GM18861 (cell line): ENCODE measurements at regions not wholly inside any gene's neighbourhood (a gene's known extent, or its start where the extent isn't known, plus 50 kb on each side); places are given as distances from the start of the nearest gene placed in this dataset.

Experiments
- ATAC-seq: cut with Tn5 transposase; IDR thresholded peaks from one replicate; pipeline ENCODE4 v1.9.1; 2021; ENCODE audit not compliant: unreplicated experiment

GRCh38 chr3:189042832-189043231, 128.9 kb upstream of the TPRG1 start:
- ATAC-seq = no peak

- no peak for ATAC-seq
Measured at GRCh38 chr3:189049458-189050236, 122.1 kb upstream of the TPRG1 start.

DNA sequence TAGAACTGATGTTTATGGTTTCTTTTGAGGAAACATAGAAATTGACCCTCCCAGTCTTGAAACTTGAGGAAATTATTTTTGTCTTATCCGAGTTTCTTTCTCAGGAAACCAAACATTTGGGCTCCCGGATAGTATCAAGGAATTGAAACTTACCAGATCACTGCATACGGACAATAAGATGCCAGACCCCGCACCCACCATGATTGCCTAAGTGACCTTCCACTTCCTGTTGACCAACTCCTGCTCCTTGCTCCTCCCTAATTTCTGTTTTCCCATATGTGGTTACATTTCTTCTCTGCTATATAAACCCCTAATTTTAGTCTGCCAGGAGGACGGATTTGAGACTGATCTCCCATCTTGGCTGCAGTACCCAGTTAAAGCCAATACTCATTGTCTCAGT, 118.4 kb upstream of the TPRG1 start:
- ATAC-seq = no peak

DNA sequence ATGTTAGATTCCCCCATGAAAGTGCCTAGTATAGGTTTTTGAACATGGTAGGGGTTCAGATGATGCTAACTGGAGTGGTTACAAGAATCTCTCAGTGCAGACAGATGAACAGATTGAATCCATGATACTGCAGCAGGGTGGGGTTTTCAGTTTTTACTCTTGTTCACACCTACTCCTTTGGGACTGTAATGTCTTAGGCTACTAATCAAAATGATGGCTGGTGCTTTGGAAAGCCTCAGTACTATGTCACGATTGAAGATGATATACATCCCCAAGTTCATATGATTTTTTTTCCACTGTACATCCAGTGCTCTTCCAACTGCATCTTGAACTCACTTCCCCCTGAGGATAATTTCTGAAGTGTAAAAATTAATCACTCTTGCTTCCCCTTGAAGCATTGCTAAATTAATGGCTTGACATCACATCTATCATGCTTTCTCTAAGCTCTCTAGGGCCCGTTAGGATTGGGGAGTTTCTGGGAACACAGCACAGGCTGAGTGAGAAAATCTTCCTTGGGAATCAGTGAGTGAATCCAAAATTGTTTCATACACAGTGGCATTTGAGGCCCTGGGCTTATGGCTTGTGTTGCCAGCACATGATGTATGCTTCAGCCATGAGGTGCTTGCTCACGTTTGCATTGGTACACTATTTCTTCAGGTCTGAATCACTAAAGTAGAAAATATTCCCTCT, 115.0 kb upstream of the TPRG1 start:
- ATAC-seq = no peak

DNA sequence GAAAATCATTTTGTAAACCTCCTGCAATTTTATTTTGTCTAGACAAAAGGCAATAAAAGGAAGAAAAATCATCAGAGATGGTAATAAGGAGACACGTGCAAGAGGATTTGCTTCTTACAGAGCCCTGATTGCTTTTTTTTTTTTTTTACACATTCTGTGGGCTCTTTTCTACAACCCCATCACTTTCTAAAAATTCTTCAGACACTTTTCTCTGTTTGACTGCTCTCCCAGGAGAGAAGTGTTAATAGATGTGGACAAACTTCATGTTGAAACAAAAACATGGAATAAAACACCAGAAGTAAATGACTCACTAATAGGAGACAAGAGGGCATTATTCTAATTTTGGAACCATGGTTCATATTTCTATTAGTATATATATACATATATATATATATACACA, 114.4 kb upstream of the TPRG1 start:
- no peak for ATAC-seq

DNA sequence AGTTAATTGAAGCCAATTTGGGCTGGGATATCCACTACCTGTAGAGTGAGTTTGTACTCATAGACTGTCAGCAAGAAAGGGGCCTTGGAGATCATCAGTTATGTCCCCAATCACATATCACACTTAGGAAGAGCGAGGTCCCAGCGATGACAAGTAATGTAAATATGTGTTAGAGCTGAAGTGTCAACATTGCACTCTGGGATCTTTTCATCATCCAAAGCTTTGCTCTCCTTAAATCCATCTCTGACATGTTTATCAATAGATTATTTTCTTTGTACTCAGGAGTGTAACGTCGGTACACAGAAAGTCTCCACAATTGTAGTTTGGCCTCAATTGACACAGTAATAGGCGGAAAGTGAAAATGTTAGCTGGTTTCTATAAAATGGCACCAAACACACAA, 113.7 kb upstream of the TPRG1 start:
- no peak for ATAC-seq

GRCh38 chr3:189070965-189071364, 100.8 kb upstream of the TPRG1 start:
- ATAC-seq = no peak

DNA sequence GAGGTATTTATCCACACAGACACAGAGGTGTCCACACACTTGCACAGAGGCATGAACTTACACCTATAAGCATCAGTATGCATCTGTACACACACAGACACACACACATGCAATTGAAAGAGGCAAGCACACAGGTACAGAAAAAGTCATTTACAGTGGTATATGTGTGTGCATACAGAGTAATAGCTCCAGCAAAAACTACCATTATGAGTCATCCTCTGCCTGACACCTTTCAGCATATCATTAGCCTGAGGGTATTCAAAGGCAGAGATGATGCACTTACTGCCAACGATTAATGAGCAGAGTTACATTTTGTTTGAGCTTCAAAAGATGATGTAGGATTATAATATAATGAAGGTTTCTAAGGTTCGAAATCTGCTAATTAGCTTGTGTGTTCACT, 100.3 kb upstream of the TPRG1 start:
- ATAC-seq = peak; percentile 70

- no peak for ATAC-seq
Measured at GRCh38 chr3:189076449-189076848, 95.3 kb upstream of the TPRG1 start.

DNA sequence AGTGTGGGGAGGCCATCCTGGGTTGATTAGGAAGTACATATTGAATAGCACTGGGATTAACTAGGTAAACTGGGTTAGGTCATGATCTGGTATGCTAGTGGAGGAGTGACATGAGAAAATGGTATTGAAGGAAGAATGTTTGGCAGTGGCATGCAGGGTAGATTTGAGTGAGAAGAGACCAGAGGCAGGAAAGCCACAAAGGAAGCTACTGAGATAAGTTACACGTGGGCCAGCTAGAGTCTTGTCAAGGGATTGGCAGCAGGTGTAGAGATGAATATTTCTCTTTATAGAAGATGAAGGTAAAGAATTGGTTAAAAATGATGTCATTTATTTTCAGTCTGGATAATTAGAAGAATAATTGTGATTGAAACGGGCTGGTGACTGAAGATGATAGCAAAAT, 91.0 kb upstream of the TPRG1 start:
- no peak for ATAC-seq

GRCh38 chr3:189082666-189083427, 88.9 kb upstream of the TPRG1 start:
- no peak for ATAC-seq

DNA sequence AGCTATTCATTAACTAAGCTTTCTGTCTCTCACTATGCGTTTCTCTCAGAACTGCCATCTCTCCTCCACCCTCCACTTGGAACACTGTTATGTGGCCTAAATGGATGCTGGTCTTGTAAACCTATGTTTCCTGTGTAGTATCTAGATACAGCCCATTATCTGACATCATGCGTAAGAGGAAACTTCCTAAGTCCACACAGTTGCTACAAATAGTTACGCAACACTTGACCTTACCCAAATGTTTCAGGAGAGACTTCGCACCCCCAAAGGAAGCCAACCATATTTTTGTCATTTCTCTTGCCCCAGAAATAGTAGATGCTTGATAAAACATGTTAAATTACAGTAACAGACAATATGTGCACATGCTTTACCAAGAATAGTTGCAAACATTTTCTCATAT, 87.2 kb upstream of the TPRG1 start:
- no peak for ATAC-seq

DNA sequence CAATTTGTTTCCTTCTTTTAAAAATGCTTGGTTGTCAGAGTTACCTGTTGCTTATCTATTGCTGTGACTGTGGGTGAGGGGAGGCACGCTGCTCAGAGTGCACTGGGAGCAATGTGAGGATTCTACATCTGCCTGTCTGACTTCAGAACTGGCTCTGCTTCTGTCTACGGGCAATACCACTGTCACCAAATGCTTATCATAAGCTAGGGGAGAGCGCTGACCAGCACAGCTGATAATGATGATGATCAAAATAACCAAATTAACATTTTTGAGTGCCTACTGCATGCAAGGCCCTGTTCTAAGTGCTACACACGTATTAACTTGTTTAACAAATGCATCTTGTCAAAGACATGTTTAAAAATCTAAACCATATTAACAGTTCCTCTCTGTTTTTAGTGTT, 79.2 kb upstream of the TPRG1 start:
- no peak for ATAC-seq

GRCh38 chr3:189094539-189094938, 77.2 kb upstream of the TPRG1 start:
- no peak for ATAC-seq

DNA sequence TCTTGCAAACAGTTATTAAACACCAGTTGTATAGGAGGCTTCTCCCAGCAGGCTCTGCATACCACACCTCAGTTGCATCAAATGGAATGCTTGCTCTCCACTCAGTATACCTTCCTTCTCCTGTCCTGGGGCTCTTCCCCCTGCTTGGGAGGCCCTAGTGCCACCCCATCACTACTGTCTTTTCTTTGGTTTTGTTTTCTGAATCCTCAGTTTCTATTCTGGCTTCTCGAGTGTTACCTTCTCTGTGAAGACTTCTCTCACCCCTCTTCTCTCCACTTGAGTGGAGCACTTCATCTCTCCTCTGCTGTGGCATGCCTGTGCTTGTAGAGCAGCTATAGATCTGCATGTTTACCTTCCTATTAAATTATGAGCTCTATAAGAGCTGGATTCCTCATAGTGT, 75.7 kb upstream of the TPRG1 start:
- ATAC-seq = no peak

DNA sequence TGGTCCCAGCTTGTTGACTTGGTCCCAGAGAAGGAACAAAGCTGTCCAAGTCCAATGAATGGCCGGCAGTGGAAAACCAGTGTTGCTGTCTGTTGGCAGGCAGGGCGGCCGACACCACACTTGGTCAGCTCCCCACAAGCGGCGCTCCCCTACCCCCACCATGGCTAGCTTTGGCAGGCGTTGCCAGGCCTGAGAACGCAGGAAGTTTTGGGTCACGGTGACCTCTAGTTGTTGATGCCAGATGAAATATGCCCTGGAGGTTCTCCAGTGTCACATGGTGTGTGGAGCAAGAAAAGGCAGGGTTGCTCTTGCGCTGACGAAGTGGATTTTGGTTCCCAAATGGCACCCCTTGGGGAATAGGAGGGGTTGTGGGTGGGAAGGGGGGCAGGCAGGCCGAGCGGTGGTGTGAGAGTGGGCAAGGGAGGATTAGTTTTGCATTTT, 72.7 kb upstream of the TPRG1 start:
- ATAC-seq = no peak

- ATAC-seq = no peak
Measured at GRCh38 chr3:189099505-189100290, 72.1 kb upstream of the TPRG1 start.

GRCh38 chr3:189100866-189101265, 70.9 kb upstream of the TPRG1 start:
- no peak for ATAC-seq

DNA sequence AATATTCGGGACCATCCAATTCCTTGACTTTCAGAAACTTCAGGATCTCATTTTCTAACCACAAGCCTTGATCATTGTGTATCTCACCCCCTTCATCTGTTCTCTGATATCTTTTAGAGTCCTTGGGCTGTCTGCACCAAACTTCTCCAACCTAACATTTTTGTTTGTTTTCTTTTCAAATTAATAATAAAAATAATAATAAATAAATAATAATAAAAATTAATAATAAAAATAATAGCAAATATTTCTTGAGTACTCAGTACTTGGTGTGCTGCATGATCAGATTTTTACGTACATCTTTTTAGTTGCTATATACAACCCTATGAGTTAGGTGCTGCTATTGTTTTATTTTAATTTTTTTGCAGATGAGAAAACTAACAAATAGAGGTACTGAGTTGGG, 70.2 kb upstream of the TPRG1 start:
- no peak for ATAC-seq

DNA sequence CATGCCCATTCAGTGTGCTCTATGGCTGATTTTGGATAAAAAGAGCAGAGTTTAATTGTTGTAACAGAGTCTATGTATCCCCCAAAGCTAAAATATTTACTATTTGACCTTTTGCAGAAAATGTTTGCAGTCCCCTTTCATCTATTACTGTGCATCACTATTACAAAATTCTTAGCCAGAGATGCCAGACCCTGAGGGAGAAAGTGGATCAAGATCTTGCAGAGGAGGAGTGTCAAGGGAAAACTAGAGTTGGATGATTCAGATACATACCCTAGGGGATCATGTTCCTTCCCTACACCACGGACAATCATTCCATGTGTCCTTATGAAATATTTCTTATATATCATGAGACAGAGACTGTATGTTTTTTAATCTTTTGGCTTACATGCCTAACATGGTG, 68.6 kb upstream of the TPRG1 start:
- no peak for ATAC-seq

DNA sequence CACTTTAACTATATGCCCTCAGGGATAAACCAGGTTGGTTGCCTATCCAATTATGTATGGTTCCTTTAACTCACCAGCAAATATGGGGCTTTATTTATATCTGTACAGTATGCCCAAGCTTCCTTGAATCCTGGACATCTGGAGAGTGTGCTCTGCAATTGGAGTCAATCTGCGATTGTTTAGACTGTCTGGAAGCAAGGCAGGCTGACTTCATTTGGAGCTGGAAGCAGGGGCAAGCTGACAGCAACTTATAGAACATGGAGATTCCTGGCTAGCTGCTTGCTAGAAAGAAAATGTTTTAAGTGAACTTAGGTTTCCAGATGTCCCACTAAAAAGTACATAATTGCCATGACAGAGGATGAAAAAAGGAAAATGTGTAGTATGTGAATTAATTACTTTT, 63.7 kb upstream of the TPRG1 start:
- no peak for ATAC-seq
